ENCODE measurements at regions not wholly inside any gene's neighbourhood (a gene's known extent, or its start where the extent isn't known, plus 50 kb on each side); places are given as distances from the start of the nearest gene placed in this dataset.
"Not testable (repeated sequence)": the region's sequence is repeated elsewhere in the genome, so short reads cannot be mapped to it uniquely, and the experiment has no call there.

- no peak for TF ChIP-seq CTCF (IDR thresholded peaks at IDR 0.05; ENCODE audit: borderline replicate concordance, insufficient read depth, low read depth, low read length)
- H3K4me3 ChIP-seq (ENCODE audit: low read depth, low read length) = no peak overlapping the region
These were observed 347.0 kb downstream of the NEK10 start for GRCh38 chr3:27022096-27022761.

- no peak overlapping the region for H3K4me3 ChIP-seq (ENCODE audit: low read depth, low read length)
- TF ChIP-seq CTCF (IDR thresholded peaks at IDR 0.05; ENCODE audit: borderline replicate concordance, insufficient read depth, low read depth, low read length) = no peak
These were observed 344.7 kb downstream of the NEK10 start for GRCh38 chr3:27024493-27024892.

DNA sequence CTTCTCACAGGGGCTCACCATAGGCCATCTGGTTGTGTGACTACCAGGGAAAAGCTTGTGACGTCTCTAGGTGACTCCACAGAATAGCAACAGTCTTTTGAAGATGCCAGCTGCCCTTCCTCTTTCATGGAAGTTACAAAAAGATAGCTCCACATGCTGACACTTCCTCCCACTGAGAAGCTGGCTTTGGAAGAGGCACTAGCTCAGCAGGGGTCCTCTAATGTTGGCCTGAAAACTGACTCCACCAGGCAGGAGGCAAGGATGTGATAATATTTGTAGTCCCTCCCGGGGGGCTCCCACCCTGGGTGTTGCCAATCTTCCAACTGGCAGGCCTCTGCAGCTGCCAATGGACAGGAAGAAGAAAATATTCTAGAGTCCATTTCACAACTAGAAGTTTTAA lies 343.5 kb downstream of the NEK10 start:
- no peak overlapping the region for H3K4me3 ChIP-seq (ENCODE audit: low read depth, low read length)
- TF ChIP-seq CTCF (IDR thresholded peaks at IDR 0.05; ENCODE audit: borderline replicate concordance, insufficient read depth, low read depth, low read length) = no peak

- TF ChIP-seq CTCF (IDR thresholded peaks at IDR 0.05; ENCODE audit: borderline replicate concordance, insufficient read depth, low read depth, low read length) = no peak
- H3K4me3 ChIP-seq (ENCODE audit: low read depth, low read length) = no peak overlapping the region
These were observed 337.7 kb downstream of the NEK10 start for GRCh38 chr3:27031476-27031875.

GRCh38 chr3:27034255-27034654 lies 334.9 kb downstream of the NEK10 start:
- H3K4me3 ChIP-seq (ENCODE audit: low read depth, low read length) = no peak overlapping the region
- no peak for TF ChIP-seq CTCF (IDR thresholded peaks at IDR 0.05; ENCODE audit: borderline replicate concordance, insufficient read depth, low read depth, low read length)

DNA sequence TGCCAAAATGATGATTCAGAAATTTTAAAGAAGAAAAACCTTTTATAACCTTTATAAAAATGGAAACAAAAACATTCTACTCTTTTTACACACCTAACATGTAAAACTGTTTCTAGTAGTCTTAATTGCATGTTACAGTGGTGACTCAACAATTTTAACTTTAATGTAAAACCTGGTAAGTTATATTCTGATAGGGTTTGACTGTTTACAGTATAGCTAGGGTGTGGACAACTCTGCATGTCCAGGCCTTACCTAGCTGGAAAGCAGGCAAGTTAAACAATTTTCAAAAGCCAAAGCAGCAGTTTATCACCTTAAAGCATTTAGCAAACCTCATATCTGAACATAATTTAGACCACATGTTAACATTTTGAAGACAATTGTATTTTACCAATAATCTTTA lies 328.5 kb downstream of the NEK10 start:
- no peak overlapping the region for H3K4me3 ChIP-seq (ENCODE audit: low read depth, low read length)
- no peak for TF ChIP-seq CTCF (IDR thresholded peaks at IDR 0.05; ENCODE audit: borderline replicate concordance, insufficient read depth, low read depth, low read length)

- H3K4me3 ChIP-seq (ENCODE audit: low read depth, low read length) = not testable (repeated sequence)
These were observed 326.6 kb downstream of the NEK10 start for GRCh38 chr3:27042541-27042940.
